ENCODE measurements at regions not wholly inside any gene's neighbourhood (a gene's known extent, or its start where the extent isn't known, plus 50 kb on each side); places are given as distances from the start of the nearest gene placed in this dataset.

- H3K4me3 Mint-ChIP-seq, result no peak overlapping the region
- intact Hi-C loops (cut with micrococcal nuclease), result no loop called here
- peaks cover 4% of the 10 kb centered on the region for H3K9me3 Mint-ChIP-seq (ENCODE audit: insufficient read depth)
- H2AFZ ChIP-seq (ENCODE audit: insufficient read depth, low read depth, low read length, poor library complexity, severe bottlenecking), result no peak overlapping the region
- H3K4me1 Mint-ChIP-seq, result no peaks in the 10 kb centered on the region
- H3K27ac ChIP-seq (ENCODE audit: low read length in 2 of 2), result no peak overlapping the region
- ChIA-PET POLR2A (no interaction called here), CTCF (no interaction called here)
- H3K4me2 ChIP-seq (replicated peaks; ENCODE audit: low read depth, low read length, poor library complexity, severe bottlenecking), result no peak overlapping the region
- H3K79me2 ChIP-seq (ENCODE audit: control insufficient read depth, insufficient read depth, low read length), result no peaks in the 10 kb centered on the region
- H3K4me1 ChIP-seq (ENCODE audit: control insufficient read depth in 2 of 2, insufficient read depth in 2 of 2, low read length in 2 of 2), result no peaks in the 10 kb centered on the region
- H3K27me3 Mint-ChIP-seq, result peaks cover 6% of the 10 kb centered on the region
- ATAC-seq (ENCODE audit: low read depth) (no peak), DNase-seq (no peak)
- no peak overlapping the region for H3K4me3 ChIP-seq (ENCODE audit: control extremely low read depth in 1 of 5, extremely low read depth in 1 of 5, insufficient read depth in 1 of 5, low read depth in 2 of 5, low read length in 4 of 5)
- TF ChIP-seq EZH2 (IDR thresholded peaks at IDR 0.05; ENCODE audit: borderline replicate concordance, insufficient read depth, low read depth, low read length, poor library complexity, severe bottlenecking) (no peak), CTCF (IDR thresholded peaks at IDR 0.05) (no peak)
- peaks cover 0 to 5% (median 0%) of the 10 kb centered on the region in 3 donors for H3K9me3 ChIP-seq (ENCODE audit: control extremely low read depth in 1 of 3, control insufficient read depth in 2 of 3, insufficient read depth in 1 of 3, low read length in 2 of 3)
- no peaks in the 10 kb centered on the region for H3K36me3 ChIP-seq (replicated peaks in 1 of 2; ENCODE audit: control extremely low read depth in 1 of 2, control insufficient read depth in 1 of 2, extremely low read depth in 1 of 2, insufficient read depth in 2 of 2, low read length in 1 of 2)
- no peaks in the 10 kb centered on the region for H4K20me1 ChIP-seq (ENCODE audit: control insufficient read depth, insufficient read depth, low read length, poor library complexity, severe bottlenecking)
- H3K27ac Mint-ChIP-seq, result no peak overlapping the region
- no peaks in the 10 kb centered on the region for H3K27me3 ChIP-seq (replicated peaks in 1 of 4; ENCODE audit: control extremely low read depth in 1 of 4, control insufficient read depth in 3 of 4, insufficient read depth in 4 of 4, low read length in 3 of 4)
- no CpG with 5 or more reads among the region's 2 CpGs for WGBS (ENCODE audit: insufficient coverage)
- H3K9ac ChIP-seq (ENCODE audit: low read length), result no peak overlapping the region
Measured at GRCh38 chr2:133691336-133691735, 123.1 kb upstream of the NCKAP5 start.

GRCh38 chr2:133705287-133705686 lies 137.0 kb upstream of the NCKAP5 start:
- intact Hi-C loops (cut with micrococcal nuclease), result no loop called here
- H3K79me2 ChIP-seq (ENCODE audit: control insufficient read depth, insufficient read depth, low read length), result no peaks in the 10 kb centered on the region
- TF ChIP-seq EZH2 (IDR thresholded peaks at IDR 0.05; ENCODE audit: borderline replicate concordance, insufficient read depth, low read depth, low read length, poor library complexity, severe bottlenecking), result no peak
- TF ChIP-seq CTCF (IDR thresholded peaks at IDR 0.05), result no peak
- DNase-seq (no peak), ATAC-seq (ENCODE audit: low read depth) (no peak)
- H4K20me1 ChIP-seq (ENCODE audit: control insufficient read depth, insufficient read depth, low read length, poor library complexity, severe bottlenecking), result no peaks in the 10 kb centered on the region
- H3K4me1 Mint-ChIP-seq, result no peaks in the 10 kb centered on the region
- no peaks in the 10 kb centered on the region for H3K36me3 ChIP-seq (replicated peaks in 1 of 2; ENCODE audit: control extremely low read depth in 1 of 2, control insufficient read depth in 1 of 2, extremely low read depth in 1 of 2, insufficient read depth in 2 of 2, low read length in 1 of 2)
- POLR2A ChIA-PET, result no interaction called here
- no peak overlapping the region for H3K27ac Mint-ChIP-seq
- WGBS (ENCODE audit: insufficient coverage), result no CpG with 5 or more reads among the region's 1 CpG
- H2AFZ ChIP-seq (ENCODE audit: insufficient read depth, low read depth, low read length, poor library complexity, severe bottlenecking), result no peak overlapping the region
- peaks cover 3% of the 10 kb centered on the region for H3K27me3 Mint-ChIP-seq
- H3K4me3 ChIP-seq (ENCODE audit: control extremely low read depth in 1 of 5, extremely low read depth in 1 of 5, insufficient read depth in 1 of 5, low read depth in 2 of 5, low read length in 4 of 5), result no peak overlapping the region
- H3K9ac ChIP-seq (ENCODE audit: low read length), result no peak overlapping the region
- H3K9me3 ChIP-seq (ENCODE audit: control extremely low read depth in 1 of 3, control insufficient read depth in 2 of 3, insufficient read depth in 1 of 3, low read length in 2 of 3), result peaks cover 0 to 8% (median 0%) of the 10 kb centered on the region in 3 donors
- CTCF ChIA-PET, result no interaction called here
- no peak overlapping the region for H3K4me2 ChIP-seq (replicated peaks; ENCODE audit: low read depth, low read length, poor library complexity, severe bottlenecking)
- no peak overlapping the region for H3K27ac ChIP-seq (ENCODE audit: low read length in 2 of 2)
- H3K4me3 Mint-ChIP-seq, result no peak overlapping the region
- no peaks in the 10 kb centered on the region for H3K27me3 ChIP-seq (replicated peaks in 1 of 4; ENCODE audit: control extremely low read depth in 1 of 4, control insufficient read depth in 3 of 4, insufficient read depth in 4 of 4, low read length in 3 of 4)
- peaks cover 4% of the 10 kb centered on the region for H3K9me3 Mint-ChIP-seq (ENCODE audit: insufficient read depth)
- no peaks in the 10 kb centered on the region for H3K4me1 ChIP-seq (ENCODE audit: control insufficient read depth in 2 of 2, insufficient read depth in 2 of 2, low read length in 2 of 2)
